ENCODE measurements at regions not wholly inside any gene's neighbourhood (a gene's known extent, or its start where the extent isn't known, plus 50 kb on each side); places are given as distances from the start of the nearest gene placed in this dataset.
"Not testable (repeated sequence)": the region's sequence is repeated elsewhere in the genome, so short reads cannot be mapped to it uniquely, and the experiment has no call there.

GRCh38 chr2:110329158-110329557, 116.8 kb upstream of the MTLN start:
- 89% methylated on average over 4 of the region's 7 CpGs for WGBS (ENCODE audit: insufficient coverage)
- not testable (repeated sequence) for H3K27me3 ChIP-seq (replicated peaks in 1 of 4; ENCODE audit: control extremely low read depth in 1 of 4, control insufficient read depth in 3 of 4, insufficient read depth in 4 of 4, low read length in 3 of 4)

GRCh38 chr2:110328677-110329076, 116.3 kb upstream of the MTLN start:
- H3K4me1 ChIP-seq (ENCODE audit: control insufficient read depth in 2 of 2, insufficient read depth in 2 of 2, low read length in 2 of 2); intact Hi-C loops (cut with micrococcal nuclease); H3K4me3 Mint-ChIP-seq; ATAC-seq (ENCODE audit: low read depth); H2AFZ ChIP-seq (ENCODE audit: insufficient read depth, low read depth, low read length, poor library complexity, severe bottlenecking); H3K9me3 Mint-ChIP-seq (ENCODE audit: insufficient read depth); H3K27me3 Mint-ChIP-seq; H3K9me3 ChIP-seq (ENCODE audit: control extremely low read depth in 1 of 3, control insufficient read depth in 2 of 3, insufficient read depth in 1 of 3, low read length in 2 of 3); CTCF ChIA-PET; H3K27ac Mint-ChIP-seq; H3K79me2 ChIP-seq (ENCODE audit: control insufficient read depth, insufficient read depth, low read length); H3K27me3 ChIP-seq (replicated peaks in 1 of 4; ENCODE audit: control extremely low read depth in 1 of 4, control insufficient read depth in 3 of 4, insufficient read depth in 4 of 4, low read length in 3 of 4); H3K9ac ChIP-seq (ENCODE audit: low read length); H3K4me2 ChIP-seq (replicated peaks; ENCODE audit: low read depth, low read length, poor library complexity, severe bottlenecking); H4K20me1 ChIP-seq (ENCODE audit: control insufficient read depth, insufficient read depth, low read length, poor library complexity, severe bottlenecking); POLR2A ChIA-PET; H3K4me3 ChIP-seq (ENCODE audit: control extremely low read depth in 1 of 5, extremely low read depth in 1 of 5, insufficient read depth in 1 of 5, low read depth in 2 of 5, low read length in 4 of 5); H3K27ac ChIP-seq (ENCODE audit: low read length in 2 of 2); DNase-seq; H3K4me1 Mint-ChIP-seq; H3K36me3 ChIP-seq (replicated peaks in 1 of 2; ENCODE audit: control extremely low read depth in 1 of 2, control insufficient read depth in 1 of 2, extremely low read depth in 1 of 2, insufficient read depth in 2 of 2, low read length in 1 of 2): not testable (repeated sequence)
- WGBS (ENCODE audit: insufficient coverage), result 85% methylated on average over 3 of the region's 5 CpGs

More at GRCh38 chr2:110329158-110329557, 116.8 kb upstream of the MTLN start:
- H3K36me3 ChIP-seq (replicated peaks in 1 of 2; ENCODE audit: control extremely low read depth in 1 of 2, control insufficient read depth in 1 of 2, extremely low read depth in 1 of 2, insufficient read depth in 2 of 2, low read length in 1 of 2); H3K27me3 Mint-ChIP-seq; H3K27ac Mint-ChIP-seq; H2AFZ ChIP-seq (ENCODE audit: insufficient read depth, low read depth, low read length, poor library complexity, severe bottlenecking); H3K4me1 Mint-ChIP-seq; POLR2A ChIA-PET; H3K9me3 ChIP-seq (ENCODE audit: control extremely low read depth in 1 of 3, control insufficient read depth in 2 of 3, insufficient read depth in 1 of 3, low read length in 2 of 3); CTCF ChIA-PET; H3K9ac ChIP-seq (ENCODE audit: low read length); H3K9me3 Mint-ChIP-seq (ENCODE audit: insufficient read depth); H3K4me3 Mint-ChIP-seq; H3K4me1 ChIP-seq (ENCODE audit: control insufficient read depth in 2 of 2, insufficient read depth in 2 of 2, low read length in 2 of 2); H3K4me2 ChIP-seq (replicated peaks; ENCODE audit: low read depth, low read length, poor library complexity, severe bottlenecking); H3K79me2 ChIP-seq (ENCODE audit: control insufficient read depth, insufficient read depth, low read length); DNase-seq; ATAC-seq (ENCODE audit: low read depth); H3K4me3 ChIP-seq (ENCODE audit: control extremely low read depth in 1 of 5, extremely low read depth in 1 of 5, insufficient read depth in 1 of 5, low read depth in 2 of 5, low read length in 4 of 5); intact Hi-C loops (cut with micrococcal nuclease); H4K20me1 ChIP-seq (ENCODE audit: control insufficient read depth, insufficient read depth, low read length, poor library complexity, severe bottlenecking); H3K27ac ChIP-seq (ENCODE audit: low read length in 2 of 2): not testable (repeated sequence)

- H3K4me3 ChIP-seq (ENCODE audit: control extremely low read depth in 1 of 5, extremely low read depth in 1 of 5, insufficient read depth in 1 of 5, low read depth in 2 of 5, low read length in 4 of 5); H3K9me3 ChIP-seq (ENCODE audit: control extremely low read depth in 1 of 3, control insufficient read depth in 2 of 3, insufficient read depth in 1 of 3, low read length in 2 of 3); H3K4me3 Mint-ChIP-seq; intact Hi-C loops (cut with micrococcal nuclease); H3K27me3 Mint-ChIP-seq; H3K27ac ChIP-seq (ENCODE audit: low read length in 2 of 2); H3K27ac Mint-ChIP-seq; H3K9ac ChIP-seq (ENCODE audit: low read length); POLR2A ChIA-PET; H3K4me1 Mint-ChIP-seq; H3K9me3 Mint-ChIP-seq (ENCODE audit: insufficient read depth); H3K4me1 ChIP-seq (ENCODE audit: control insufficient read depth in 2 of 2, insufficient read depth in 2 of 2, low read length in 2 of 2); CTCF ChIA-PET; H3K27me3 ChIP-seq (replicated peaks in 1 of 4; ENCODE audit: control extremely low read depth in 1 of 4, control insufficient read depth in 3 of 4, insufficient read depth in 4 of 4, low read length in 3 of 4); H2AFZ ChIP-seq (ENCODE audit: insufficient read depth, low read depth, low read length, poor library complexity, severe bottlenecking); ATAC-seq (ENCODE audit: low read depth); DNase-seq; H3K36me3 ChIP-seq (replicated peaks in 1 of 2; ENCODE audit: control extremely low read depth in 1 of 2, control insufficient read depth in 1 of 2, extremely low read depth in 1 of 2, insufficient read depth in 2 of 2, low read length in 1 of 2); H3K4me2 ChIP-seq (replicated peaks; ENCODE audit: low read depth, low read length, poor library complexity, severe bottlenecking); H3K79me2 ChIP-seq (ENCODE audit: control insufficient read depth, insufficient read depth, low read length); H4K20me1 ChIP-seq (ENCODE audit: control insufficient read depth, insufficient read depth, low read length, poor library complexity, severe bottlenecking): not testable (repeated sequence)
- WGBS (ENCODE audit: insufficient coverage), result no CpG with 5 or more reads among the region's 4 CpGs
Measured at GRCh38 chr2:110323832-110324231, 111.5 kb upstream of the MTLN start.

DNA sequence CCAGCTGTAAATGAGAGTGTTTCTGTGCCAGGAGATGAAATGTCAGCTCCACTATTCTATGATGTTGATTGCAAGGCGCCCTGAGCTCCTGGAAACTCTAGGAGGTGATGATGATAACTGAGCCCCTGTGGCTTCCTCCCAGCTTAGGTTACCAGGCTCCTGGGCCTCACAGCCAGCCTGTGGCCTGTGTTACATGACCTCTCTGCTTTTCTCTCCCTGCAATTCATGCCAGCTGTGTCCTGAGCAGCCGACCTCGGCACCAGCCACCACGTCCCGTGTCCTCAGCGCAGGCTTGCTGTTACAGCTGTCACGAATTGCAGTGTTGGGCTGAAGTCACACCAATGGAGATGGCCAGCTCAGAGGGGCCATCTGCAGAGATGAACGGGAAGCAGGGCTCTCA, 110.2 kb upstream of the MTLN start:
- H3K4me3 ChIP-seq (ENCODE audit: control extremely low read depth in 1 of 5, extremely low read depth in 1 of 5, insufficient read depth in 1 of 5, low read depth in 2 of 5, low read length in 4 of 5); CTCF ChIA-PET; H3K9me3 Mint-ChIP-seq (ENCODE audit: insufficient read depth); H3K79me2 ChIP-seq (ENCODE audit: control insufficient read depth, insufficient read depth, low read length); H3K27ac ChIP-seq (ENCODE audit: low read length in 2 of 2); H3K36me3 ChIP-seq (replicated peaks in 1 of 2; ENCODE audit: control extremely low read depth in 1 of 2, control insufficient read depth in 1 of 2, extremely low read depth in 1 of 2, insufficient read depth in 2 of 2, low read length in 1 of 2); H3K27me3 ChIP-seq (replicated peaks in 1 of 4; ENCODE audit: control extremely low read depth in 1 of 4, control insufficient read depth in 3 of 4, insufficient read depth in 4 of 4, low read length in 3 of 4); intact Hi-C loops (cut with micrococcal nuclease); H3K4me1 Mint-ChIP-seq; H3K4me3 Mint-ChIP-seq; H4K20me1 ChIP-seq (ENCODE audit: control insufficient read depth, insufficient read depth, low read length, poor library complexity, severe bottlenecking); H3K27ac Mint-ChIP-seq; H2AFZ ChIP-seq (ENCODE audit: insufficient read depth, low read depth, low read length, poor library complexity, severe bottlenecking); H3K4me1 ChIP-seq (ENCODE audit: control insufficient read depth in 2 of 2, insufficient read depth in 2 of 2, low read length in 2 of 2); H3K27me3 Mint-ChIP-seq; DNase-seq; H3K9ac ChIP-seq (ENCODE audit: low read length); H3K4me2 ChIP-seq (replicated peaks; ENCODE audit: low read depth, low read length, poor library complexity, severe bottlenecking); ATAC-seq (ENCODE audit: low read depth); H3K9me3 ChIP-seq (ENCODE audit: control extremely low read depth in 1 of 3, control insufficient read depth in 2 of 3, insufficient read depth in 1 of 3, low read length in 2 of 3); POLR2A ChIA-PET: not testable (repeated sequence)
- no CpG with 5 or more reads among the region's 8 CpGs for WGBS (ENCODE audit: insufficient coverage)

All from B cell (primary cell).